OCI-LY3 (cell line): ENCODE measurements at regions not wholly inside any gene's neighbourhood (a gene's known extent, or its start where the extent isn't known, plus 50 kb on each side); places are given as distances from the start of the nearest gene placed in this dataset.

Experiments
- EZH2phosphoT487 ChIP-seq: fragments of 200-600 bp; shearing (Covaris generic); IDR thresholded peaks from 2 replicates; pipeline ENCODE4 v1.6.1; 2018; ENCODE audit warnings: antibody characterized with exemption, mixed run types, low read depth
- TF ChIP-seq, protein P1 (sequence below): fragments of 200-600, 300-600 bp; sonication (generic); IDR thresholded peaks from 2 replicates; pipeline ENCODE4 v1.5.1; 2014; ENCODE audit warnings: antibody characterized with exemption, low read length, low read depth

DNA sequence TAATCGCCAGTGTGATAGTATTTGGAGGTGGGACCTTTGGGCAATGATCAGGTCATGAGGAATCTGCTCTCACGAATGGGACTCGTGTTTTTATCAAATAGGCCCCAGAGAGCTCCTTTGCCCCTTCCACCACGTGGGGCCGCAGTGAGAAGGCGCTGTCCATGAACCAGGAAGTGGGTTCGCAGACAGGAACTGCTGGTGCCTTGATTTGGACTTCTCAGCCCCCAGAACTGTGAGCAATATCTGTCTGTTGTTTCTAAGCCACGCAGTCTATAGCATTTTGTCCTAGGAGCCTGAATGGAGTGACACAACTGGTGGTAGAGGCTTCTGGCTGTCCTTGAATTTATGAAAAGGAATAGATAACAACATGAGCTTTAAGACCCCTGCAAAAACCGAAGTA, 111.2 kb upstream of the HDAC4 start:
- TF ChIP-seq, protein P1, sequence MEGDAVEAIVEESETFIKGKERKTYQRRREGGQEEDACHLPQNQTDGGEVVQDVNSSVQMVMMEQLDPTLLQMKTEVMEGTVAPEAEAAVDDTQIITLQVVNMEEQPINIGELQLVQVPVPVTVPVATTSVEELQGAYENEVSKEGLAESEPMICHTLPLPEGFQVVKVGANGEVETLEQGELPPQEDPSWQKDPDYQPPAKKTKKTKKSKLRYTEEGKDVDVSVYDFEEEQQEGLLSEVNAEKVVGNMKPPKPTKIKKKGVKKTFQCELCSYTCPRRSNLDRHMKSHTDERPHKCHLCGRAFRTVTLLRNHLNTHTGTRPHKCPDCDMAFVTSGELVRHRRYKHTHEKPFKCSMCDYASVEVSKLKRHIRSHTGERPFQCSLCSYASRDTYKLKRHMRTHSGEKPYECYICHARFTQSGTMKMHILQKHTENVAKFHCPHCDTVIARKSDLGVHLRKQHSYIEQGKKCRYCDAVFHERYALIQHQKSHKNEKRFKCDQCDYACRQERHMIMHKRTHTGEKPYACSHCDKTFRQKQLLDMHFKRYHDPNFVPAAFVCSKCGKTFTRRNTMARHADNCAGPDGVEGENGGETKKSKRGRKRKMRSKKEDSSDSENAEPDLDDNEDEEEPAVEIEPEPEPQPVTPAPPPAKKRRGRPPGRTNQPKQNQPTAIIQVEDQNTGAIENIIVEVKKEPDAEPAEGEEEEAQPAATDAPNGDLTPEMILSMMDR: no peak
- TF ChIP-seq EZH2phosphoT487: no peak
